ENCODE measurements at regions not wholly inside any gene's neighbourhood (a gene's known extent, or its start where the extent isn't known, plus 50 kb on each side); places are given as distances from the start of the nearest gene placed in this dataset.

- no peak for TF ChIP-seq CTCF (IDR thresholded peaks at IDR 0.05)
- no peak for TF ChIP-seq ZFX (IDR thresholded peaks at IDR 0.05; ENCODE audit: borderline replicate concordance)
Observed at GRCh38 chr12:127688906-127689428, 578.0 kb upstream of the TMEM132C start.
